Glutamatergic neuron (in vitro differentiated cells): ENCODE measurements at regions not wholly inside any gene's neighbourhood (a gene's known extent, or its start where the extent isn't known, plus 50 kb on each side); places are given as distances from the start of the nearest gene placed in this dataset.

Experiments
- DNase-seq: peaks from one replicate; pipeline ENCODE4 v3.0.0; 2022
- H3K27ac Mint-ChIP-seq: one replicate; pipeline ENCODE4 v1.8.0; 2020; ENCODE audit warnings: mild to moderate bottlenecking, mixed read lengths, inconsistent platforms; ENCODE audit not compliant: unreplicated experiment
- H3K27me3 Mint-ChIP-seq: one replicate; pipeline ENCODE4 v1.8.0; 2020; ENCODE audit warnings: mild to moderate bottlenecking, moderate library complexity, mixed read lengths, inconsistent platforms; ENCODE audit not compliant: unreplicated experiment
- H3K36me3 Mint-ChIP-seq: one replicate; pipeline ENCODE4 v1.8.0; 2020; ENCODE audit warnings: mild to moderate bottlenecking, mixed read lengths, inconsistent platforms; ENCODE audit not compliant: unreplicated experiment
- H3K4me1 Mint-ChIP-seq: one replicate; pipeline ENCODE4 v1.8.0; 2020; ENCODE audit warnings: mild to moderate bottlenecking, low read depth, mixed read lengths, inconsistent platforms; ENCODE audit not compliant: unreplicated experiment
- H3K4me3 Mint-ChIP-seq: one replicate; pipeline ENCODE4 v1.8.0; 2020; ENCODE audit warnings: mild to moderate bottlenecking, mixed read lengths, inconsistent platforms; ENCODE audit not compliant: unreplicated experiment
- H3K9me3 Mint-ChIP-seq: one replicate; pipeline ENCODE4 v1.8.0; 2020; ENCODE audit warnings: mild to moderate bottlenecking, moderate library complexity, mixed read lengths, inconsistent platforms; ENCODE audit not compliant: unreplicated experiment
- CTCF ChIP-seq: fragments of 200-600 bp; sonication (generic); IDR thresholded peaks from one replicate; pipeline ENCODE4 v1.5.0; 2021; ENCODE audit not compliant: partially characterized antibody, unreplicated experiment

DNA sequence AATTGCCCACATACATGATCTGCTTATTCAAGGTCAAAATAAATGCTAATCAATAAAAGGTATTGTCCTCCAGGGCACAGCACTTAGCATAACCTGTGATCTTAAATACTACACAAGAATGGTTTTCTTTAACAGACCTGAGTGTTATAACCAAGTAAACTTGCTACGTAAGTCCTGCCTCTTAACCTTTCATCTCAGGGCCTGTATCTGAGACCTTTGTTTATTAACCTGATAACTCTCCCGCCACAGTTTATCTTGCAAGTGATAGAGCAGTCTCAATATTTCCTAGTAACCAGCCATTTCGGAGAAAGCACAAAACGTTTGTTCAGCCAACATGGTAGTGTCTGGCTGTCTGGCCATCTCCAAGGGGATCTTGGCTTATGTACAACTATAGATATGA lies 88.4 kb downstream of the DUSP6 start:
- no peaks in the 10 kb centered on the region for H3K36me3 Mint-ChIP-seq
- peak overlapping the region; percentile 95 for H3K27ac Mint-ChIP-seq
- H3K9me3 Mint-ChIP-seq: peaks cover 2% of the 10 kb centered on the region
- H3K27me3 Mint-ChIP-seq: no peaks in the 10 kb centered on the region
- H3K4me3 Mint-ChIP-seq: no peak overlapping the region
- DNase-seq: no peak
- TF ChIP-seq CTCF: no peak
- H3K4me1 Mint-ChIP-seq: peaks cover 19% of the 10 kb centered on the region

GRCh38 chr12:89262855-89263552 lies 89.3 kb downstream of the DUSP6 start:
- Mint-ChIP-seq H3K27ac (peak overlapping the region; percentile 95), H3K4me1 (peaks cover 19% of the 10 kb centered on the region), H3K27me3 (no peaks in the 10 kb centered on the region), H3K36me3 (peaks cover 4% of the 10 kb centered on the region), H3K9me3 (peaks cover 2% of the 10 kb centered on the region), H3K4me3 (no peak overlapping the region)
- TF ChIP-seq CTCF: no peak
- DNase-seq: no peak

DNA sequence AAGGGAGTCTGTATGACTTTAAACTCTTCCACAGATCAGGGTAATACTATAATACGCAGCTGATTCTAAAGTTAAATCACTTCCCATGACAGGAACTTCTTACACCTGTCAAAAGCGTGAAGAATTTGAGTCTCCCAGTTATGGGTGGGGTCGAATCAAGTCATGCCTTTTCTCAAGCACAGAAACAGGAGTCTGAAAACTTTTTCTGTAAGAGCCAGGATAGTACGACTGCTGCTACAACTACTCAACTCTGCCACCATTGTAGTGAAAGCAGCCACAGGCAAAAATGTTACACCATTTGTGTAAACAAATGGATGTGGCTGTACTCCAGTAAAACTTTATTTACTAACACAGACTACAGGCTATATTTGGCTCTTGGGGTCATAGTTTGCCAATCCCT lies 90.3 kb downstream of the DUSP6 start:
- Mint-ChIP-seq H3K4me1 (peaks cover 19% of the 10 kb centered on the region), H3K36me3 (peaks cover 6% of the 10 kb centered on the region), H3K4me3 (no peak overlapping the region), H3K27ac (peak overlapping the region; percentile 95), H3K9me3 (peaks cover 2% of the 10 kb centered on the region), H3K27me3 (no peaks in the 10 kb centered on the region)
- DNase-seq: no peak
- no peak for TF ChIP-seq CTCF

DNA sequence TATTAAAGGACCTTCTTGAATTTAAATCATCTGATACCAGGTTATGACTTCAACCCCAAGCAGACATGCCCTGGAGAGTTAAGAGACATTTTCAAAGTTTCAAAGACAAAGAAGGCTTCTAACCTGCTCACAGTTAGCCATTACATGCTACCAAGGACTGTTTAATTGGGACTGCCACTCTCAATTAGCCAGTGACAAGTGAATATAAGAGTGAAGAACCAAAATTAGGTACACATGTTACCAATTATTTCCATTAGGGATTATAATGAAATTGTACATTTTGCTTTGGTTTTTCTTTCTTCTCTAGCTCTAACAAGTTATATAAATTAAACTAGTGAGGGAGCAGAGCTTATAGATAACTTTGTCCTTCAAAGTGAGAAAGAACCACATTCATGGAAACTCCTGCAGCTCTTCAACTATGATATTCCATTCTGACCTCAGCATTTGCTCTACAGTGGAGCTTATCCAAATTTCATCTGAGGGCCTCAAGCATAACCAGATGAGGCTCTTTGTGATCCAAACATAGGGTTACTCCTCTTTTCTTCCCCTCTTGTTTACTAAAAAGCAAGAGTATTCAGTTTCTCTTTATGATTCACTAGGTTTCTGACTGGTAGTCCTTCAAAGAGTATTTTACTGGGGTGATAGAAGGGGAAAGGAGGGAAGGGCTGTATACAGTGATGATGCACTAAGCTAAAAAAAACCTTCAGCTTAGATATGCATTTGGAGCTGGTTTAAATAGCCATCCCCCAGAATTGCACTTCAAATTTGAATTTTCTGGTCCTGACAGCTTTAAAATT lies 91.3 kb downstream of the DUSP6 start:
- DNase-seq: no peak
- Mint-ChIP-seq H3K9me3 (peaks cover 2% of the 10 kb centered on the region), H3K27me3 (no peaks in the 10 kb centered on the region), H3K27ac (no peak overlapping the region), H3K4me1 (peaks cover 19% of the 10 kb centered on the region), H3K4me3 (no peak overlapping the region), H3K36me3 (peaks cover 6% of the 10 kb centered on the region)
- TF ChIP-seq CTCF: no peak

GRCh38 chr12:89259821-89260220 lies 92.5 kb downstream of the DUSP6 start:
- TF ChIP-seq CTCF: no peak
- Mint-ChIP-seq H3K4me3 (no peak overlapping the region), H3K27me3 (no peaks in the 10 kb centered on the region)

More at GRCh38 chr12:89259821-89260220, 92.5 kb downstream of the DUSP6 start:
- no peak for DNase-seq
- Mint-ChIP-seq H3K27ac (no peak overlapping the region), H3K9me3 (peaks cover 2% of the 10 kb centered on the region), H3K4me1 (peaks cover 19% of the 10 kb centered on the region), H3K36me3 (peaks cover 6% of the 10 kb centered on the region)
